ENCODE measurements at regions not wholly inside any gene's neighbourhood (a gene's known extent, or its start where the extent isn't known, plus 50 kb on each side); places are given as distances from the start of the nearest gene placed in this dataset.
"Not testable (repeated sequence)": the region's sequence is repeated elsewhere in the genome, so short reads cannot be mapped to it uniquely, and the experiment has no call there.

DNA sequence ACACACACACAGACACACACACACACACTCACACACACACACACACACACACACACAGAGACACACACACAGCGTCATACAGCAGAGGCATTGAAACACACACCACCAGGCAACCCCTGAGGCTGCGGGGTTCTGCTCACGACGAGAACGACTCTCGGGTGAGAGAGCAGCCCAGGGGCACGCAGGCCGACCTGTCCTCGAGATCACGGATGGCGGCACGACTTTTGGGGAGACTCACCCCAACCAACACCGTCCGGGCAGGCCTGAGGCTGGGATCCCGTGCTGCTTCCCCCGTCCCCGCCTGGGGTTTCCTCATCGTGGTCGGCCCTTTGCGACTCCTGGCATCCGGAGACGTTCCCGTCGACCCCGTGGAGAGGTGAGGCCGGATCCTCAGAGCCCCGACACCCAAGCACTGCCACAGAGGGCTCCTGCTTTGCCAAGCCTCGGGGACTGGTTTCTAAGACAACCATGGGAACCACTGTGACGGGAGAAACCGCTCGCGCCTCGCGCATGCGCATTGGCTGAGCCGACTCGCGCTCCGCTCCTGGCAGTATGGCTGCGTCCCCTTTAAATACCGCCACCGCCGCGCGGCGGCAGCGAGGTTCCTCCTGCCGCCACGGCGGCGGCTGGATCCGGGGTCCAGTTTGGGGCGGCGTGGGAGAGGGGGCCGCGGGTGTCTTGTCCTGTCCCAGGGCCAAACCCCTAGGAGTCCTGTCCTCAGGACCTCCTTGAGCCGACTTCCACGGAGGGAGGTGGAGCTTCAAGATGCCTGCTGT, 132.3 kb upstream of the ANKRD20A1 start:
- not testable (repeated sequence) for TF ChIP-seq CTCF (conservative IDR thresholded peaks at IDR 0.05; ENCODE audit: low read depth in 2 of 2); ZNF331 (CRISPR knock-in tag; IDR thresholded peaks at IDR 0.05; ENCODE audit: low read depth); EZH2phosphoT487 (IDR thresholded peaks at IDR 0.05; ENCODE audit: unreplicated experiment); STAT1 (IDR thresholded peaks at IDR 0.05; ENCODE audit: unreplicated experiment)

Measured in GM23338 (cell line).